PC-3 (cell line): ENCODE measurements at regions not wholly inside any gene's neighbourhood (a gene's known extent, or its start where the extent isn't known, plus 50 kb on each side); places are given as distances from the start of the nearest gene placed in this dataset.
"Not testable (repeated sequence)": the region's sequence is repeated elsewhere in the genome, so short reads cannot be mapped to it uniquely, and the experiment has no call there.

Experiments used
- EZH2 ChIP-seq: fragments of 300-600 bp; sonication (generic); IDR thresholded peaks from one replicate; pipeline ENCODE4 v1.6.1; 2017; ENCODE audit warnings: antibody characterized with exemption, mild to moderate bottlenecking, low read length; ENCODE audit not compliant: unreplicated experiment
- EZH2phosphoT487 ChIP-seq: fragments of 300-600 bp; sonication (generic); IDR thresholded peaks from 2 replicates; pipeline ENCODE4 v1.6.1; 2018; ENCODE audit warnings: mild to moderate bottlenecking, antibody characterized with exemption, low read length, borderline replicate concordance
- TF ChIP-seq, protein P1 (sequence below): fragments of 300-600 bp; sonication (generic); conservative IDR thresholded peaks from 2 replicates; pipeline ENCODE4 v1.5.1; 2017; ENCODE audit warnings: antibody characterized with exemption, low read depth, mild to moderate bottlenecking, low read length

DNA sequence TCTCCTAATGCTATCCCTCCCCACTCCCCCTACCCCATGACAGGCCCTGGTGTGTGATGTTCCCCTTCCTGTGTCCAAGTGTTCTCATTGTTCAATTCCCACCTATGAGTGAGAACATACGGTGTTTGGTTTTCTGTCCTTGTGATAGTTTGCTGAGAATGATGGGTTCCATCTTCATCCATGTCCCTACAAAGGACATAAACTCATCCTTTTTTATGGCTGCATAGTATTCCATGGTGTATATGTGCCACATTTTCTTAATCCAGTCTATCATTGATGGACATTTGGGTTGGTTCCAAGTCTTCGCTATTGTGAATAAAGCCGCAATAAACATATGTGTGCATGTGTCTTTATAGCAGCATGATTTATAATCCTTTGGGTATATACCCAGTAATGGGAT, 227.5 kb upstream of the PRDM1 start:
- TF ChIP-seq, protein P1, sequence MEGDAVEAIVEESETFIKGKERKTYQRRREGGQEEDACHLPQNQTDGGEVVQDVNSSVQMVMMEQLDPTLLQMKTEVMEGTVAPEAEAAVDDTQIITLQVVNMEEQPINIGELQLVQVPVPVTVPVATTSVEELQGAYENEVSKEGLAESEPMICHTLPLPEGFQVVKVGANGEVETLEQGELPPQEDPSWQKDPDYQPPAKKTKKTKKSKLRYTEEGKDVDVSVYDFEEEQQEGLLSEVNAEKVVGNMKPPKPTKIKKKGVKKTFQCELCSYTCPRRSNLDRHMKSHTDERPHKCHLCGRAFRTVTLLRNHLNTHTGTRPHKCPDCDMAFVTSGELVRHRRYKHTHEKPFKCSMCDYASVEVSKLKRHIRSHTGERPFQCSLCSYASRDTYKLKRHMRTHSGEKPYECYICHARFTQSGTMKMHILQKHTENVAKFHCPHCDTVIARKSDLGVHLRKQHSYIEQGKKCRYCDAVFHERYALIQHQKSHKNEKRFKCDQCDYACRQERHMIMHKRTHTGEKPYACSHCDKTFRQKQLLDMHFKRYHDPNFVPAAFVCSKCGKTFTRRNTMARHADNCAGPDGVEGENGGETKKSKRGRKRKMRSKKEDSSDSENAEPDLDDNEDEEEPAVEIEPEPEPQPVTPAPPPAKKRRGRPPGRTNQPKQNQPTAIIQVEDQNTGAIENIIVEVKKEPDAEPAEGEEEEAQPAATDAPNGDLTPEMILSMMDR: not testable (repeated sequence)
- TF ChIP-seq EZH2, EZH2phosphoT487: not testable (repeated sequence)
